ENCODE measurements at regions not wholly inside any gene's neighbourhood (a gene's known extent, or its start where the extent isn't known, plus 50 kb on each side); places are given as distances from the start of the nearest gene placed in this dataset.
"Not testable (repeated sequence)": the region's sequence is repeated elsewhere in the genome, so short reads cannot be mapped to it uniquely, and the experiment has no call there.

- no peaks in the 10 kb centered on the region for H3K4me1 ChIP-seq
- intact Hi-C loops (cut with DNase I), result no loop called here
- ATAC-seq (no peak), DNase-seq (no peak)
- no peak overlapping the region for H3K4me3 ChIP-seq
- no peaks in the 10 kb centered on the region for H3K9me3 ChIP-seq
- no peaks in the 10 kb centered on the region for H3K36me3 ChIP-seq
- H3K27ac ChIP-seq, result no peak overlapping the region
- no peaks in the 10 kb centered on the region for H3K27me3 ChIP-seq
- TF ChIP-seq CTCF (IDR thresholded peaks at IDR 0.05), result no peak
Observed at GRCh38 chr2:182504903-182505302, 78.1 kb upstream of the PDE1A start.

- DNase-seq (no peak), ATAC-seq (no peak)
- Histone ChIP-seq H3K4me1 (no peaks in the 10 kb centered on the region), H3K9me3 (no peaks in the 10 kb centered on the region), H3K36me3 (no peaks in the 10 kb centered on the region), H3K4me3 (no peak overlapping the region), H3K27ac (no peak overlapping the region), H3K27me3 (no peaks in the 10 kb centered on the region)
- no peak for TF ChIP-seq CTCF (IDR thresholded peaks at IDR 0.05)
- intact Hi-C loops (cut with DNase I), result no loop called here
Observed at GRCh38 chr2:182506606-182507005, 79.8 kb upstream of the PDE1A start.

GRCh38 chr2:182508583-182508982 lies 81.7 kb upstream of the PDE1A start:
- H3K36me3 ChIP-seq; H3K27me3 ChIP-seq; H3K9me3 ChIP-seq; H3K4me3 ChIP-seq; H3K27ac ChIP-seq; ATAC-seq; intact Hi-C loops (cut with DNase I); H3K4me1 ChIP-seq; DNase-seq: not testable (repeated sequence)

GRCh38 chr2:182509216-182509615 lies 82.4 kb upstream of the PDE1A start:
- Histone ChIP-seq H3K9me3 (no peaks in the 10 kb centered on the region), H3K36me3 (no peaks in the 10 kb centered on the region), H3K4me3 (no peak overlapping the region), H3K27me3 (no peaks in the 10 kb centered on the region), H3K4me1 (no peaks in the 10 kb centered on the region), H3K27ac (no peak overlapping the region)
- intact Hi-C loops (cut with DNase I), result no loop called here
- no peak for DNase-seq
- no peak for TF ChIP-seq CTCF (IDR thresholded peaks at IDR 0.05)
- no peak for ATAC-seq

GRCh38 chr2:182521453-182522404 lies 94.9 kb upstream of the PDE1A start:
- Histone ChIP-seq H3K36me3 (no peaks in the 10 kb centered on the region), H3K4me1 (no peaks in the 10 kb centered on the region), H3K4me3 (no peak overlapping the region), H3K27ac (no peak overlapping the region), H3K27me3 (no peaks in the 10 kb centered on the region), H3K9me3 (no peaks in the 10 kb centered on the region)
- ATAC-seq, result no peak
- intact Hi-C loops (cut with DNase I), result no loop called here
- DNase-seq, result no peak
- no peak for TF ChIP-seq CTCF (IDR thresholded peaks at IDR 0.05)

- no peak for DNase-seq
- H3K9me3 ChIP-seq, result no peaks in the 10 kb centered on the region
- no peaks in the 10 kb centered on the region for H3K4me1 ChIP-seq
- no peak overlapping the region for H3K4me3 ChIP-seq
- intact Hi-C loops (cut with DNase I), result no loop called here
- no peak overlapping the region for H3K27ac ChIP-seq
- no peaks in the 10 kb centered on the region for H3K36me3 ChIP-seq
- no peak for ATAC-seq
- TF ChIP-seq CTCF (IDR thresholded peaks at IDR 0.05), result no peak
- no peaks in the 10 kb centered on the region for H3K27me3 ChIP-seq
Observed at GRCh38 chr2:182522405-182522896, 95.6 kb upstream of the PDE1A start.

All from upper lobe of right lung (tissue), 1 donor.